ENCODE measurements at regions not wholly inside any gene's neighbourhood (a gene's known extent, or its start where the extent isn't known, plus 50 kb on each side); places are given as distances from the start of the nearest gene placed in this dataset.

GRCh38 chr18:3384664-3385563 is 65.1 kb upstream of the TGIF1 start:
- DNase-seq (peak; percentile 22), ATAC-seq (no peak)
- Histone ChIP-seq H3K4me2 (ENCODE audit: low read length) (no peak overlapping the region), H3K9ac (ENCODE audit: low read length) (no peak overlapping the region), H3K36me3 (ENCODE audit: low read depth, low read length) (no peaks in the 10 kb centered on the region), H3K79me2 (ENCODE audit: low read length) (no peaks in the 10 kb centered on the region), H3K27ac (ENCODE audit: low read length) (no peak overlapping the region), H3K27me3 (ENCODE audit: low read length) (no peaks in the 10 kb centered on the region), H3K9me2 (replicated peaks; ENCODE audit: low read length) (no peaks in the 10 kb centered on the region), H3K4me3 (ENCODE audit: low read length) (no peak overlapping the region), H3K9me3 (ENCODE audit: low read length) (0 out of 2 replicates have a peak, but pooled peaks cover 4% of the 10 kb centered on the region), H3F3A (ENCODE audit: low read length, unreplicated experiment) (no peaks in the 10 kb centered on the region), H4K20me1 (ENCODE audit: low read length) (no peaks in the 10 kb centered on the region), H2AFZ (ENCODE audit: low read length) (peak overlapping the region; percentile 48), H3K4me1 (ENCODE audit: insufficient read depth, low read length) (peaks cover 24% of the 10 kb centered on the region)
- intact Hi-C loops (cut with micrococcal nuclease), result no loop called here
- BruUV-seq (replicated peaks), result no TSS peak
- CTCF ChIA-PET, result no interaction called here
- TF ChIP-seq EZH2phosphoT487 (IDR thresholded peaks at IDR 0.05; ENCODE audit: borderline replicate concordance, low read length) (no peak), EZH2 (IDR thresholded peaks at IDR 0.05; ENCODE audit: low read length, unreplicated experiment) (no peak)
- POLR2A ChIA-PET (ENCODE audit: unreplicated experiment), result no interaction called here

GRCh38 chr18:3388323-3388722 is 61.6 kb upstream of the TGIF1 start:
- ATAC-seq (no peak), DNase-seq (no peak)
- H3K27ac ChIP-seq (ENCODE audit: low read length), result no peak overlapping the region
- no peaks in the 10 kb centered on the region for H3K27me3 ChIP-seq (ENCODE audit: low read length)
- peaks cover 19% of the 10 kb centered on the region for H3K4me1 ChIP-seq (ENCODE audit: insufficient read depth, low read length)
- TF ChIP-seq CTCF (conservative IDR thresholded peaks at IDR 0.05; ENCODE audit: low read depth, low read length), result no peak
- TF ChIP-seq EZH2phosphoT487 (IDR thresholded peaks at IDR 0.05; ENCODE audit: borderline replicate concordance, low read length), result no peak
- no peak for TF ChIP-seq EZH2 (IDR thresholded peaks at IDR 0.05; ENCODE audit: low read length, unreplicated experiment)
- H3K4me2 ChIP-seq (ENCODE audit: low read length), result no peak overlapping the region
- H3K79me2 ChIP-seq (ENCODE audit: low read length), result no peaks in the 10 kb centered on the region
- intact Hi-C loops (cut with micrococcal nuclease), result no loop called here
- H4K20me1 ChIP-seq (ENCODE audit: low read length), result no peaks in the 10 kb centered on the region
- POLR2A ChIA-PET (ENCODE audit: unreplicated experiment), result no interaction called here
- no peak overlapping the region for H2AFZ ChIP-seq (ENCODE audit: low read length)
- H3K36me3 ChIP-seq (ENCODE audit: low read depth, low read length), result no peaks in the 10 kb centered on the region
- no peak overlapping the region for H3K4me3 ChIP-seq (ENCODE audit: low read length)
- H3K9ac ChIP-seq (ENCODE audit: low read length), result no peak overlapping the region
- 0 out of 2 replicates have a peak, but pooled peaks cover 11% of the 10 kb centered on the region for H3K9me3 ChIP-seq (ENCODE audit: low read length)
- BruUV-seq (replicated peaks), result no TSS peak
- no peaks in the 10 kb centered on the region for H3F3A ChIP-seq (ENCODE audit: low read length, unreplicated experiment)
- CTCF ChIA-PET, result no interaction called here
- H3K9me2 ChIP-seq (replicated peaks; ENCODE audit: low read length), result no peaks in the 10 kb centered on the region

GRCh38 chr18:3388980-3389379 is 61.0 kb upstream of the TGIF1 start:
- no peak for TF ChIP-seq EZH2 (IDR thresholded peaks at IDR 0.05; ENCODE audit: low read length, unreplicated experiment)
- TF ChIP-seq EZH2phosphoT487 (IDR thresholded peaks at IDR 0.05; ENCODE audit: borderline replicate concordance, low read length), result no peak
- no peak for TF ChIP-seq CTCF (conservative IDR thresholded peaks at IDR 0.05; ENCODE audit: low read depth, low read length)
- DNase-seq (peak; percentile 67), ATAC-seq (peak; percentile 87)
- no peaks in the 10 kb centered on the region for H3K36me3 ChIP-seq (ENCODE audit: low read depth, low read length)
- H3K27me3 ChIP-seq (ENCODE audit: low read length), result no peaks in the 10 kb centered on the region
- no peak overlapping the region for H3K27ac ChIP-seq (ENCODE audit: low read length)
- no TSS peak for BruUV-seq (replicated peaks)
- H4K20me1 ChIP-seq (ENCODE audit: low read length), result no peaks in the 10 kb centered on the region
- ChIA-PET POLR2A (ENCODE audit: unreplicated experiment) (no interaction called here), CTCF (no interaction called here)
- no peaks in the 10 kb centered on the region for H3K79me2 ChIP-seq (ENCODE audit: low read length)
- no peaks in the 10 kb centered on the region for H3F3A ChIP-seq (ENCODE audit: low read length, unreplicated experiment)
- H3K4me1 ChIP-seq (ENCODE audit: insufficient read depth, low read length), result peaks cover 19% of the 10 kb centered on the region
- intact Hi-C loops (cut with micrococcal nuclease), result no loop called here
- no peak overlapping the region for H3K4me2 ChIP-seq (ENCODE audit: low read length)
- no peaks in the 10 kb centered on the region for H3K9me2 ChIP-seq (replicated peaks; ENCODE audit: low read length)
- 0 out of 2 replicates have a peak, but pooled peaks cover 11% of the 10 kb centered on the region for H3K9me3 ChIP-seq (ENCODE audit: low read length)
- H3K4me3 ChIP-seq (ENCODE audit: low read length), result no peak overlapping the region
- H3K9ac ChIP-seq (ENCODE audit: low read length), result no peak overlapping the region
- H2AFZ ChIP-seq (ENCODE audit: low read length), result no peak overlapping the region
